DOHH2 (cell line): ENCODE measurements at regions not wholly inside any gene's neighbourhood (a gene's known extent, or its start where the extent isn't known, plus 50 kb on each side); places are given as distances from the start of the nearest gene placed in this dataset.

ENCODE experiments used
- EZH2phosphoT487 ChIP-seq: fragments of 200-600 bp; sonication (generic); IDR thresholded peaks from 2 replicates; pipeline ENCODE4 v1.6.1; 2017; ENCODE audit warnings: borderline replicate concordance, mild to moderate bottlenecking, antibody characterized with exemption, low read length, moderate library complexity, mixed read lengths
- TF ChIP-seq, protein P1 (sequence below): fragments of 200-600 bp; sonication (generic); IDR thresholded peaks from one replicate; pipeline ENCODE4 v1.5.1; 2014; ENCODE audit warnings: antibody characterized with exemption, mild to moderate bottlenecking, low read depth, low read length; ENCODE audit not compliant: poor library complexity, severe bottlenecking

DNA sequence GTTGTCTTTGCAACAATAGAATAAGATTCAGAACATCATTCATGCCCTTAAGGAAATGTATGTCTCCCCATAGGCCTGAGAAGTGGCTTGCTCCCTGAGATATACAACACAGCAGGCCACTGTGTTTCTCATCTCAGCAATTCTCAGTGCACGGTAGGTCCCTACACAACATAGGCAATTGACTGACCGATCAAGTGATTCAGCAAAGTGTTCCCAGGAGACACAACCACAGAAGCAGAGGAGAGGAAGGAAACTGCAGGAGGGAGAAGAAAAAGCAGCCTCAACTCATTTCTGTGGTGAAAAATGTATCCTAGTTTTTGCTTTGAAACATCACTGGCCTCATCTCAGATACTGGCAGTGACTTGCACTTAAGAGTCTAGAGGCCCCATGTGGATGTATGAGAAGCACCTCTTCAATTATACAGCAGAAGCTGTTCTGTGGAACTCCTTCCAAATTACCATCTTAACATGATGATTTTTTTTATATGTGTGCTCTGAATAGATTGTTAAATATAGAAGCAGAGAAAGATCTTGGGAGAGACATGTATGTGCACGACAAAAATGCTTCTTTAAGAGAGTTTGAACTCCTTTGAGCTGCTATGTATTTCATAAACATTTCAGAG, 306.8 kb downstream of the XPNPEP1 start:
- TF ChIP-seq, protein P1, sequence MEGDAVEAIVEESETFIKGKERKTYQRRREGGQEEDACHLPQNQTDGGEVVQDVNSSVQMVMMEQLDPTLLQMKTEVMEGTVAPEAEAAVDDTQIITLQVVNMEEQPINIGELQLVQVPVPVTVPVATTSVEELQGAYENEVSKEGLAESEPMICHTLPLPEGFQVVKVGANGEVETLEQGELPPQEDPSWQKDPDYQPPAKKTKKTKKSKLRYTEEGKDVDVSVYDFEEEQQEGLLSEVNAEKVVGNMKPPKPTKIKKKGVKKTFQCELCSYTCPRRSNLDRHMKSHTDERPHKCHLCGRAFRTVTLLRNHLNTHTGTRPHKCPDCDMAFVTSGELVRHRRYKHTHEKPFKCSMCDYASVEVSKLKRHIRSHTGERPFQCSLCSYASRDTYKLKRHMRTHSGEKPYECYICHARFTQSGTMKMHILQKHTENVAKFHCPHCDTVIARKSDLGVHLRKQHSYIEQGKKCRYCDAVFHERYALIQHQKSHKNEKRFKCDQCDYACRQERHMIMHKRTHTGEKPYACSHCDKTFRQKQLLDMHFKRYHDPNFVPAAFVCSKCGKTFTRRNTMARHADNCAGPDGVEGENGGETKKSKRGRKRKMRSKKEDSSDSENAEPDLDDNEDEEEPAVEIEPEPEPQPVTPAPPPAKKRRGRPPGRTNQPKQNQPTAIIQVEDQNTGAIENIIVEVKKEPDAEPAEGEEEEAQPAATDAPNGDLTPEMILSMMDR, result no peak
- TF ChIP-seq EZH2phosphoT487, result no peak
